ENCODE measurements at regions not wholly inside any gene's neighbourhood (a gene's known extent, or its start where the extent isn't known, plus 50 kb on each side); places are given as distances from the start of the nearest gene placed in this dataset.

DNA sequence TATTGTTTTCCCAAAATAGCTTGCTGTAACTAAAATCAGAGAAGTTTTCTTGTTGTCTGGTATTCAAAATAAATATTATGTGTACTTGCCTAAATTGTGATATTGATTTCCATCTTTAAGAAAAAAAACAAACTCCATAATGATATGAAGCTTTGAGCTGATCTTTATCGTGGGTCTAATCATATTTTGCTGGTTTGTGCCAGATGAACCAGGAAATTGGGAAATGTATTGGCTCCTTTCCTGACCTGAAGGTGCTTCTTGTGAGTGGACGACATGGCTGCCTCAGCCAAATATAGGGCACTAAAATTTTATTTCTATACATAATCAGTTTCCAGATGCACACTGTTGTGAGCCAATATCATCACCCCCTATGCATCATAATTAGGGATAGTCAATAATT is 113.3 kb downstream of the DIPK2A start:
- Histone ChIP-seq H3K9me3 (ENCODE audit: control insufficient read depth, insufficient read depth, low read length) (no peaks in the 10 kb centered on the region), H3K4me3 (ENCODE audit: low read depth, low read length) (no peak overlapping the region), H3K27ac (ENCODE audit: low read depth, low read length) (no peak overlapping the region), H3K27me3 (ENCODE audit: control insufficient read depth, insufficient read depth, low read length) (no peaks in the 10 kb centered on the region)
- CTCF ChIA-PET, result no interaction called here
- DNase-seq (ENCODE audit: low read depth, low spot score), result no peak
- POLR2A ChIA-PET, result no interaction called here
- TF ChIP-seq, protein P1, sequence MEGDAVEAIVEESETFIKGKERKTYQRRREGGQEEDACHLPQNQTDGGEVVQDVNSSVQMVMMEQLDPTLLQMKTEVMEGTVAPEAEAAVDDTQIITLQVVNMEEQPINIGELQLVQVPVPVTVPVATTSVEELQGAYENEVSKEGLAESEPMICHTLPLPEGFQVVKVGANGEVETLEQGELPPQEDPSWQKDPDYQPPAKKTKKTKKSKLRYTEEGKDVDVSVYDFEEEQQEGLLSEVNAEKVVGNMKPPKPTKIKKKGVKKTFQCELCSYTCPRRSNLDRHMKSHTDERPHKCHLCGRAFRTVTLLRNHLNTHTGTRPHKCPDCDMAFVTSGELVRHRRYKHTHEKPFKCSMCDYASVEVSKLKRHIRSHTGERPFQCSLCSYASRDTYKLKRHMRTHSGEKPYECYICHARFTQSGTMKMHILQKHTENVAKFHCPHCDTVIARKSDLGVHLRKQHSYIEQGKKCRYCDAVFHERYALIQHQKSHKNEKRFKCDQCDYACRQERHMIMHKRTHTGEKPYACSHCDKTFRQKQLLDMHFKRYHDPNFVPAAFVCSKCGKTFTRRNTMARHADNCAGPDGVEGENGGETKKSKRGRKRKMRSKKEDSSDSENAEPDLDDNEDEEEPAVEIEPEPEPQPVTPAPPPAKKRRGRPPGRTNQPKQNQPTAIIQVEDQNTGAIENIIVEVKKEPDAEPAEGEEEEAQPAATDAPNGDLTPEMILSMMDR (IDR thresholded peaks at IDR 0.05; ENCODE audit: low read depth, low read length), result no peak

DNA sequence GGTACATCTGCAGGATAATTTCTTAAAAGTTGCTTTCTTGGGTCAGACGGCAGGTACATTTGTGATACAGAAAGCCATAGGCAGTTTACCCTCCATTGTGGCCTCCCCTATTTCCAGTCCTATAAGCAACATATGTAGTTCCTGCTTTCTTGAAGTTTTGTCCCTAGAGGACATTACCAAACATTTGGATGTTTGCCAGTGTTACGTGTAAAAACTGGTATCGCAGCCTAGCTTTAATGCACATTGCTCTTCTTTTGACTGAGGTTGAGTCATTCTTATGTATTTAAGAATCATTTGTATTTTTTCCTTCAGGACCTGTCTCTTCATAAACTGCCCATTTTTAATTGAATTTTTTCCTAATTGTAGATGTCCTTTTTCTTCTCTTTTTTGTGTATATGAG is 114.3 kb downstream of the DIPK2A start:
- no peaks in the 10 kb centered on the region for H3K27me3 ChIP-seq (ENCODE audit: control insufficient read depth, insufficient read depth, low read length)
- TF ChIP-seq, protein P1 (IDR thresholded peaks at IDR 0.05; ENCODE audit: low read depth, low read length), result no peak
- H3K4me3 ChIP-seq (ENCODE audit: low read depth, low read length), result no peak overlapping the region
- no peak for DNase-seq (ENCODE audit: low read depth, low spot score)
- H3K27ac ChIP-seq (ENCODE audit: low read depth, low read length), result no peak overlapping the region
- ChIA-PET CTCF (no interaction called here), POLR2A (no interaction called here)
- no peaks in the 10 kb centered on the region for H3K9me3 ChIP-seq (ENCODE audit: control insufficient read depth, insufficient read depth, low read length)

DNA sequence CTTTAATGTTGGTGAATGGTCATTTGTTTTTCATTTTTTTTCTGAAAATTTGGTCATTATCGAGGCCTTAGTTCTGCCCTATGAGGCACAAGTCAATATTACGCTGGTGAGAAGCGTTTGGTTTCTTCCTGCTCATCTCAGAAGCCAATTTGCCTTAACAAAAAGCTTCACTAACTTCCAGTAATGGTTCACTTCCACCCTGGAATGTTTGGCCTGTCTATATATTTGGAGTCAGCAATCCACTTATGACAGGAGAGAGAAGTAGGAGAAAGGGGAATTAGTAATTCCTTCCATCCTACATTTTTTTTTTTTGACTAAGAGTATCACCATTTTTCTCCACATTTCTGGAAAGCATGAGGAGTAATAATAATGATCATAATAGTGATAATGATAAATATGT is 124.4 kb downstream of the DIPK2A start:
- Histone ChIP-seq H3K27me3 (ENCODE audit: control insufficient read depth, insufficient read depth, low read length) (no peaks in the 10 kb centered on the region), H3K9me3 (ENCODE audit: control insufficient read depth, insufficient read depth, low read length) (peaks cover 14% of the 10 kb centered on the region), H3K27ac (ENCODE audit: low read depth, low read length) (no peak overlapping the region), H3K4me3 (ENCODE audit: low read depth, low read length) (no peak overlapping the region)
- ChIA-PET POLR2A (no interaction called here), CTCF (no interaction called here)
- no peak for DNase-seq (ENCODE audit: low read depth, low spot score)
- TF ChIP-seq, protein P1 (IDR thresholded peaks at IDR 0.05; ENCODE audit: low read depth, low read length), result no peak

DNA sequence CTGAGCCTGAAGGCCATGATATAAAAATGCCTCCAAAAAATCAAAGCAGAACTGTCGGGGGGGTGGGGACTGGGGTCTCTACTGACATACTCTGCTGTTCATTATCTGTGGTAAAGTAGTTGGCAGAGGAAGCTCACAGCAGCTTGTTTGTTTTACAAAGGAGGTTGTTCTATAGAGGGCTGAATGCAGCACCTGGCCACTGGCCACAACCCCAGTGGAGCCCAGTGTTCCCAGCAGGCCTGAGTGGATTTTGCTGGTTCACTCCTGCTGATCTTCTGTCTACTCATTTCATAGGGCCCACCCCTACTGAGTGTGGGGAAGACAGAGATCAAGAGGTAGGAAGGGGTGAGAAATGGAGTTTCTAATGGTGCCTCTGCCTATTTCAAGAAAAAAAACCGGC is 125.5 kb downstream of the DIPK2A start:
- H3K4me3 ChIP-seq (ENCODE audit: low read depth, low read length), result no peak overlapping the region
- POLR2A ChIA-PET, result no interaction called here
- DNase-seq (ENCODE audit: low read depth, low spot score), result no peak
- H3K27ac ChIP-seq (ENCODE audit: low read depth, low read length), result no peak overlapping the region
- CTCF ChIA-PET, result no interaction called here
- TF ChIP-seq, protein P1 (IDR thresholded peaks at IDR 0.05; ENCODE audit: low read depth, low read length), result no peak
- no peaks in the 10 kb centered on the region for H3K27me3 ChIP-seq (ENCODE audit: control insufficient read depth, insufficient read depth, low read length)
- H3K9me3 ChIP-seq (ENCODE audit: control insufficient read depth, insufficient read depth, low read length), result peaks cover 14% of the 10 kb centered on the region

DNA sequence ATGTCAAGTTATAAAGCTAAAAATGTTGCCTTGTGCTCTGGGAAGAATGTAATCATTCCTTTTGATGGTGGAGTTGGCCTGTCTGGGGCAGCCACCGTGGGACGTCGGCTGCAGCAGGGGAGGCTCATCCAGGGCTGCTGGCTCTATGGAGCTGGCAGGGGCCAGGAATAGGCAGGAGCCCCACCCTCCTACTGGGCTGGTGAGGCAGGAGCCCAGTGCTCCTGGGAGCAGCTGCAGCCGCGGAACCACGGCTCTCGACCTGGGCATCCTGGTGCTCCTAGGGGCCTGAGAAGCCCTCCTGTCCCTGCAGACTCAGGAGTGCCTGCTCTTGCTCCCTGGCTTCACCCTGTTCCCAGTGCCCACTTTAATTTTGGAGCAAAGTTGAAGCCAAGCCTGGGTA is 127.1 kb downstream of the DIPK2A start:
- CTCF ChIA-PET, result no interaction called here
- DNase-seq (ENCODE audit: low read depth, low spot score), result no peak
- no peak overlapping the region for H3K27ac ChIP-seq (ENCODE audit: low read depth, low read length)
- peaks cover 14% of the 10 kb centered on the region for H3K9me3 ChIP-seq (ENCODE audit: control insufficient read depth, insufficient read depth, low read length)
- no peak overlapping the region for H3K4me3 ChIP-seq (ENCODE audit: low read depth, low read length)
- TF ChIP-seq, protein P1 (IDR thresholded peaks at IDR 0.05; ENCODE audit: low read depth, low read length), result no peak
- POLR2A ChIA-PET, result no interaction called here
- no peaks in the 10 kb centered on the region for H3K27me3 ChIP-seq (ENCODE audit: control insufficient read depth, insufficient read depth, low read length)
